Adrenal gland (tissue), 9 donors: ENCODE measurements at regions not wholly inside any gene's neighbourhood (a gene's known extent, or its start where the extent isn't known, plus 50 kb on each side); places are given as distances from the start of the nearest gene placed in this dataset.
"Not testable (repeated sequence)": the region's sequence is repeated elsewhere in the genome, so short reads cannot be mapped to it uniquely, and the experiment has no call there.

ENCODE experiments used
- DNase-seq, 7 donors: peaks; one replicate each; pipeline ENCODE4 v3.0.0-alpha.2; 2019 to 2020
- H3K27ac ChIP-seq, 5 donors: fragments of 200-600 bp; sonication (generic) in 4 of 5; 1 replicate in 3 of 5; 2 replicates in 2 of 5; pipeline versions ENCODE4 v1.5.1 to v1.8.0; 2016 to 2020; ENCODE audit warnings: mild to moderate bottlenecking in 1 of 5
- H3K27me3 ChIP-seq: fragments of 200-600 bp; 2 replicates; pipeline ENCODE4 v1.8.0; 2021
- H3K36me3 ChIP-seq, 2 donors: fragments of 200-600 bp; replicated peaks in 1 of 2; 1 replicate in 1 of 2; 2 replicates in 1 of 2; pipeline versions ENCODE4 v1.5.1 to v1.8.0; 2018 to 2022
- H3K4me1 ChIP-seq, 2 donors: fragments of 200-600 bp; replicated peaks in 1 of 2; 1 replicate in 1 of 2; 2 replicates in 1 of 2; pipeline versions ENCODE4 v1.5.1 to v1.8.0; 2018 to 2021
- H3K4me3 ChIP-seq, 4 donors: fragments of 200-600 bp; sonication (generic) in 3 of 4; one replicate each; pipeline ENCODE4 v1.5.1; 2016 to 2018
- H3K9me3 ChIP-seq, 3 donors: fragments of 200-600 bp; sonication (generic) in 1 of 3; replicated peaks in 1 of 3; 1 replicate in 2 of 3; 2 replicates in 1 of 3; pipeline versions ENCODE4 v1.5.1 to v1.8.0; 2016 to 2021
- POLR2A ChIP-seq, 2 donors: fragments of 450-650 bp; IDR thresholded peaks; one replicate each; pipeline ENCODE4 v1.6.1; 2017; ENCODE audit warnings: antibody characterized with exemption in 2 of 2, mild to moderate bottlenecking in 2 of 2, moderate library complexity in 1 of 2
- WGBS, 4 donors: extraction: QIAGEN DNeasy Blood & Tissue Kit in 2 of 4; methylation state at CpG; one replicate each; pipeline versions ENCODE4 v1.1.5 to v1.1.7; 2013 to 2017; 5-methylcytosine and 5-hydroxymethylcytosine counted together
- intact Hi-C, 2 donors: fragments of 100-400 bp; cut with DNase I; formaldehyde crosslinking; loops; one replicate each; pipeline versions ENCODE4 v1.14.1 to v1.15.0; 2022 to 2023
- TF ChIP-seq, protein P1 (sequence below), 6 experiments: fragments of 450-650 bp in 4 of 6; fragments of 200-600 bp in 2 of 6; sonication (generic) in 1 of 6; IDR thresholded peaks; 1 replicate in 5 of 6; 2 replicates in 1 of 6; pipeline versions ENCODE4 v1.5.1 to v1.8.0; 2016 to 2021; ENCODE audit warnings: antibody characterized with exemption in 6 of 6, mild to moderate bottlenecking in 2 of 6, moderate library complexity in 1 of 6
- donor health status: healthy with polysubstance abuse.
- donor health status: Bipolar disorder and iron deficiency.
- donor health status: DM: yes; HTN: yes; CAD: no.
- donor health status: DM: no; HTN: no; CAD: no.
- donor health status: DM: no; HTN: no; CAD: no.

GRCh38 chr4:138630666-138631065 is 384.9 kb upstream of the NOCT start:
- no peak for TF ChIP-seq POLR2A (IDR thresholded peaks at IDR 0.05)
- TF ChIP-seq, protein P1, sequence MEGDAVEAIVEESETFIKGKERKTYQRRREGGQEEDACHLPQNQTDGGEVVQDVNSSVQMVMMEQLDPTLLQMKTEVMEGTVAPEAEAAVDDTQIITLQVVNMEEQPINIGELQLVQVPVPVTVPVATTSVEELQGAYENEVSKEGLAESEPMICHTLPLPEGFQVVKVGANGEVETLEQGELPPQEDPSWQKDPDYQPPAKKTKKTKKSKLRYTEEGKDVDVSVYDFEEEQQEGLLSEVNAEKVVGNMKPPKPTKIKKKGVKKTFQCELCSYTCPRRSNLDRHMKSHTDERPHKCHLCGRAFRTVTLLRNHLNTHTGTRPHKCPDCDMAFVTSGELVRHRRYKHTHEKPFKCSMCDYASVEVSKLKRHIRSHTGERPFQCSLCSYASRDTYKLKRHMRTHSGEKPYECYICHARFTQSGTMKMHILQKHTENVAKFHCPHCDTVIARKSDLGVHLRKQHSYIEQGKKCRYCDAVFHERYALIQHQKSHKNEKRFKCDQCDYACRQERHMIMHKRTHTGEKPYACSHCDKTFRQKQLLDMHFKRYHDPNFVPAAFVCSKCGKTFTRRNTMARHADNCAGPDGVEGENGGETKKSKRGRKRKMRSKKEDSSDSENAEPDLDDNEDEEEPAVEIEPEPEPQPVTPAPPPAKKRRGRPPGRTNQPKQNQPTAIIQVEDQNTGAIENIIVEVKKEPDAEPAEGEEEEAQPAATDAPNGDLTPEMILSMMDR (IDR thresholded peaks at IDR 0.05) = no peak
- no peak overlapping the region for H3K27ac ChIP-seq
- WGBS, 4 donors = 85 to 89% (median 87%) methylated on average over 3 of the region's 3 CpGs

GRCh38 chr4:138629669-138630068 is 385.9 kb upstream of the NOCT start:
- Histone ChIP-seq H3K36me3 (no peaks in the 10 kb centered on the region), H3K4me3 (no peak overlapping the region), H3K27ac (no peak overlapping the region), H3K27me3 (no peaks in the 10 kb centered on the region), H3K4me1 (no peaks in the 10 kb centered on the region), H3K9me3 (no peaks in the 10 kb centered on the region)
- no peak for DNase-seq
- intact Hi-C loops = no loop called here
- TF ChIP-seq POLR2A (IDR thresholded peaks at IDR 0.05) = no peak
- TF ChIP-seq, protein P1 (IDR thresholded peaks at IDR 0.05) = no peak
- WGBS, 4 donors = 83 to 96% (median 91%) methylated on average over 2 of the region's 2 CpGs

More at GRCh38 chr4:138630666-138631065, 384.9 kb upstream of the NOCT start:
- intact Hi-C loops = no loop called here
- H3K4me3 ChIP-seq = no peak overlapping the region
- no peak for DNase-seq
- H3K4me1 ChIP-seq = no peaks in the 10 kb centered on the region
- H3K9me3 ChIP-seq = no peaks in the 10 kb centered on the region
- H3K27me3 ChIP-seq = no peaks in the 10 kb centered on the region
- no peaks in the 10 kb centered on the region for H3K36me3 ChIP-seq

- TF ChIP-seq, protein P1 (IDR thresholded peaks at IDR 0.05) = no peak
- no peak for TF ChIP-seq POLR2A (IDR thresholded peaks at IDR 0.05)
- 68 to 75% (median 73%) methylated on average over 5 of the region's 5 CpGs for WGBS, 4 donors
- H3K9me3 ChIP-seq = no peaks in the 10 kb centered on the region
- H3K4me3 ChIP-seq = no peak overlapping the region
- peak in 2 of 7 donors; percentile 2 to 15 for DNase-seq
- H3K27me3 ChIP-seq = no peaks in the 10 kb centered on the region
- intact Hi-C loops = no loop called here
- H3K4me1 ChIP-seq = no peaks in the 10 kb centered on the region
- H3K36me3 ChIP-seq = no peaks in the 10 kb centered on the region
- H3K27ac ChIP-seq = no peak overlapping the region
These were observed 384.9 kb upstream of the SLC7A11 start for GRCh38 chr4:138627096-138627495.

DNA sequence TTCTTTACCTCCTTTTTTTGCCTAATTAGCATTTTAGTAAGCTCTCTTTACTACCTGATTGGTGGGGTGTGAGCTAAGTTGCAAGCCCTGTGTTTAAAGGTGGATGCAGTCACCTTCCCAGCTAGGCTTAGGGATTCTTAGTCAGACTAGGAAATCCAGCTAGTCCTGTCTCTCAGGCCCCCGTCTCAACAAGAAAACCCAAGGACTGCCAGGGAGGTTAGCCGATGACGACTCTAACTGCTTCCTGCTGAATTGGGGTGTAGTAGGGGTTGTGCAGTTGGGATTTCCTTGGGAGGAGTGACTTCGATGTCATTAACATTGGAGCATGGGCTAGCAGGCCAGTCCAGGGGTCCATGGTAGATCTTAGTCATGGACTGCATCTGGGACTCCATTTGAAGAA is 380.2 kb upstream of the SLC7A11 start:
- intact Hi-C loops = not testable (repeated sequence)
- WGBS, 4 donors = 68 to 96% (median 79%) methylated on average over 4 of the region's 4 CpGs

DNA sequence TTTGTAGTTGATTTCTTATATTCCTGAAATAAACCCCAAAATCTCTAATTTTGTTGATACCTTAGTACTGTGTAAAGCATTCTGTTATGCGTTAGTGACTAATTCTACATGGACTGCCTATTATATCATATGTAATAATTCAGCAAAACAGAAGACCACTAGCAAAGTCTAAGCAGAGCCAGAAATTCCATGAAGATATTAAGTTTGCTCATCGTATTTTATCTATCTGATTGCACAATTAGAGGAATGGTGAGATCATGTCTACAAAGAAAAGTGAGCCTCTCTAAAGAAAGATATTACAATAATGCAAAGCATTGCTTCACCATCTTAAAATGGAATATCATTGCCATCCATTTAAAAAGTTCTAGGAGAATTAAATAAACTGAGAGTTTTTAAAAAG is 374.6 kb upstream of the SLC7A11 start:
- 72 to 86% (median 82%) methylated on average over 2 of the region's 2 CpGs for WGBS, 4 donors
- H3K4me1 ChIP-seq = no peaks in the 10 kb centered on the region

More for the DNA sequence above, 380.2 kb upstream of the SLC7A11 start:
- not testable (repeated sequence) for DNase-seq, H3K9me3 ChIP-seq, H3K36me3 ChIP-seq, H3K27me3 ChIP-seq, H3K27ac ChIP-seq, H3K4me3 ChIP-seq, H3K4me1 ChIP-seq

More for the DNA sequence above, 374.6 kb upstream of the SLC7A11 start:
- no peak overlapping the region for H3K27ac ChIP-seq
- intact Hi-C loops = no loop called here
- H3K4me3 ChIP-seq = no peak overlapping the region
- TF ChIP-seq POLR2A (IDR thresholded peaks at IDR 0.05) = no peak
- TF ChIP-seq, protein P1 (IDR thresholded peaks at IDR 0.05) = no peak
- no peak for DNase-seq
- H3K9me3 ChIP-seq = no peaks in the 10 kb centered on the region
- H3K27me3 ChIP-seq = no peaks in the 10 kb centered on the region
- no peaks in the 10 kb centered on the region for H3K36me3 ChIP-seq
